CD4-positive, alpha-beta T cell treated with Interleukin-4 for 1 hour (primary cell): ENCODE measurements at regions not wholly inside any gene's neighbourhood (a gene's known extent, or its start where the extent isn't known, plus 50 kb on each side); places are given as distances from the start of the nearest gene placed in this dataset.

ENCODE experiments used
- DNase-seq, 2 donors: peaks; one replicate each; pipeline ENCODE4 v3.0.0-alpha.2; 2020 to 2022

DNA sequence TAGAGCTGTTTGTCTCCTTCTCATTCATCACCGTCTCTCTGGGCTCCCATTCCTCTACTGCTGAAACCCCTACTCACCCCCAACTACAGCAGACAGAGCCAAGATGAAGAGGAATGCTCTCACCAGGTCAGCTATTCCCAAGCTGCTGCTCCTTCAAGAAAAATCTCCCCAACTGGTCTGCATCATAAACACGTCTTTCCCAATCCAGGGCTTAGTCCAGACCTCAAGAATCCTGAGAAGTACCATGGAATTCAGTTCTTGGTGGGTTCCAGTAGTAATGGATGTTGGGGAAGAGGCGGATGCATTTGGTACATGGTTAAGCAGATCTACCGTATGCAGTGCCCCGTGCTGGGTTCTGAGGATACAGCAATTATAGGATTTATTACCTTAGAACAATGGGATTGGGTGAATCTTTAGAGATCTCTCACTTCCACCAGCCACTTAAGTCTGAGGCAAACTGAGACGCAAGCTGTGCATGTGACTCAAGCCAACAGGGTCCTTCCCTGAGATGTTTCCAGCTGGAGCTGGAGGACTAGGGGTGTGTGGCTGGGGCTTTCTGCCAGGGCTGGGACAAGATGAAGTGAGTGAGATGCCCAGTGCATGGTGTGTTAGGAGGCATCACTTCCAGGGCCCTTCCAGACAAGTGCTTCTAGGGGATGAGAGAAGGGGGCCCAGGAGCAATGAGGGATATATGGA, 232.7 kb upstream of the CDH5 start:
- no peak for DNase-seq

DNA sequence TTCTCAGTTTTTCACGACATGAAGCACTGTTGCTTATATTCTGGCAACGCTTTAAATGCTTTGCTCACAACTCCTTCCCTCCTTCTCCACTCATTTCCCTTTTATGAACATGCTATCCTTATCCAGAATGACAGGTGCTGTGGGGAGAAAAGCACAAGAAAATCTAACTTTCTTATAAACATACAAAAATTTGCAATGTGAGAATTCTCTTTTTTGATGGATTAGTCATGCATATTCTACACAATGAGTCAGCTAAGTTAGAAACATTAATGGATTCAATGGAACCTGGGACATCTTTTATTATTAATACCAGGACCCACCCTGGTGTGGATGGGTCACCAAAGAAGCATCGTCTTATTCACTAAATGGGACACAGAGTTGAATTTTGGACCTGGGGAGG, 234.6 kb upstream of the CDH5 start:
- DNase-seq: no peak

DNA sequence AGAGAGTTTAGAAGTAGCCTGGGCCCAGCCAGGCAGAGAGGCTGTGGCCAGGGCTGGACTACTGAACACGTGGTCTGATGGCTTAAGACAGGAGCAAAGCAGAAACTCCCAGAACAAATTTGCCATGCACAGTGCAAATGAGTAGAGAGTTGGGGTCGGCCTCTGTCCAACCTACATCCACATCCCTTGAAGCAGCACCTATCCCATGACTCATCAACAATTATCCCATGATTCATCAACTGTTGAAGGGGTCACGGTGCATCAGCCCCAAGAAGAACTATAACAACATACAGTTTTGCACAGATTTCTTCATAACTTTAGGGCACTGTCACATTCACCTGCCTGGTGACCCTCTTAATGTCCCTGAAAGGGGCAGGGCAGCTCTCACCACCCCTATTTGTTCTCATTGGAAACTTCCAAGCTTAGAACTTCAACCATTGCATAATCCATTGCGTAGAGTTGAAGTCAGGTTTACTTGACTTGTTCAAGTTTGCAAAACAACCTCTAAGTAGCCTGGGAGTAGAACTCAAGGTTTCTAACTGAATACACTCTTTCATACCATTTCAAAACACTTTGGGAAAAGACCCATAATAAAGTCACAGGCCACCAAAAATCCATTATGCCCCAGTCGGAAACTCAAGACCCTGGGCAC, 235.2 kb upstream of the CDH5 start:
- no peak for DNase-seq

DNA sequence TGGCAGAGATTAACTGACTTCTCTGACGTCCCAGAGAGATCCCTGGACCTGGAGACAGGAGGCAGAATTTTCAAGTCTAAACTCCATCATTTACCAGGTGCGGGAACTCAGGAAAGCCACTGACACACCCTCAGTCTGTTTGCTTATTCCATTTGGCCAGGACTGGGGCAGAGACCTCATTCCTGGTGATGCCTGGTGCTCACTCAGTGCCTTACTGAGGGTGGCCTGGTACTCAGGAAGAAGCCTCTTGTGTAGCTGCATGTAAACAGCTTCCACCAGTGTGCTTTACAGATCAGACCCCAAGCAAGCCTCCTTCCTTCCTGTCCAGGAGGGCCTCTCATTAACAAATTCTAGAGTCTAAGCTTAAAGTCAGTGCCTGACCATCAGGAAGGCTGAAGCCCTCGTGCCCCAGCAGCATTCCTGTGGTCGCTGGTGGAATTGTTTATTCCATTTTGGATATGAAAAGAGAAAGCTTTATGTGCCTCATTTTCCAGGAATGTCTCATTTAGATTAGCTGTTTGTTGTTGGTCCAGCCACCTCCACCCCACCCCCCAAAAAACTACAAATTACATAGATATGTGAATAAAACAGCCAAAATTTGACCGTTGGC, 236.1 kb upstream of the CDH5 start:
- DNase-seq: no peak

DNA sequence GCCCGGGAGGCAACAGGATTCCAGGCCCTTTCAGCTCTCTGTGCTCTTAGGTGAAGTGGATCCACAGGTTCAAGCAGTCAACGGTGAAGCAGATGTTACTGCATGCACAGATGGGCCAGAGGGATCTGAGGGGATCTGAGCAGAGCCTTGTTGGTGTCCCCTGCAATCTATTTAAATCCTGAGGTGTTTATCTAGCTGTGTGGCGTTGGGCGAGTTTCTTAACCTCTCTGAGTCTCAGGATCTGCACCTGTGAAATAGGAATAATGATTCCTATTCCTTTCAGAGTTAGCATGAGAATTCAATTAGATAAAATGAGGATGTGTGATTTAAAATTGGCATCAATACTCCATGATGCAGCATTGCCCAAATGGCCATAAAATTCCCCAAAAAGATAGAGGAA, 237.3 kb upstream of the CDH5 start:
- DNase-seq: no peak

DNA sequence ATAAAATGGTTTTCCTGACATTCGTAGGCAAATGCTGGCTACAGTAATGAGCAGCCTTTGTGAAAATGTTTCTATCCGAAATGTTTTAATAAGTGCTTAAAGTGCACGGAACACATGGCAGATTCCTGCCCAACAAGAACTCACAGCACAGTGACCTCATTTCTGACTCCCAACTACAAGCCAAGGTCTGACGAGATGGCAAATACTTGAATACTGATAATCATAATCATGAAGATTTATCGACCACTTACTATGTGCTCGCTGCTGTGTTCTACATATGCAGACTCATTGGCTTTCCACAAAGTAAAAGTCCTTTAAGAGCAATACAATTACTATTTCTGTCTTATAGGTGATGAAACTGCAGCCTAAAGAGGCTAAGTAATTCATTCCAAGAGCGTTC, 238.1 kb upstream of the CDH5 start:
- DNase-seq: no peak

DNA sequence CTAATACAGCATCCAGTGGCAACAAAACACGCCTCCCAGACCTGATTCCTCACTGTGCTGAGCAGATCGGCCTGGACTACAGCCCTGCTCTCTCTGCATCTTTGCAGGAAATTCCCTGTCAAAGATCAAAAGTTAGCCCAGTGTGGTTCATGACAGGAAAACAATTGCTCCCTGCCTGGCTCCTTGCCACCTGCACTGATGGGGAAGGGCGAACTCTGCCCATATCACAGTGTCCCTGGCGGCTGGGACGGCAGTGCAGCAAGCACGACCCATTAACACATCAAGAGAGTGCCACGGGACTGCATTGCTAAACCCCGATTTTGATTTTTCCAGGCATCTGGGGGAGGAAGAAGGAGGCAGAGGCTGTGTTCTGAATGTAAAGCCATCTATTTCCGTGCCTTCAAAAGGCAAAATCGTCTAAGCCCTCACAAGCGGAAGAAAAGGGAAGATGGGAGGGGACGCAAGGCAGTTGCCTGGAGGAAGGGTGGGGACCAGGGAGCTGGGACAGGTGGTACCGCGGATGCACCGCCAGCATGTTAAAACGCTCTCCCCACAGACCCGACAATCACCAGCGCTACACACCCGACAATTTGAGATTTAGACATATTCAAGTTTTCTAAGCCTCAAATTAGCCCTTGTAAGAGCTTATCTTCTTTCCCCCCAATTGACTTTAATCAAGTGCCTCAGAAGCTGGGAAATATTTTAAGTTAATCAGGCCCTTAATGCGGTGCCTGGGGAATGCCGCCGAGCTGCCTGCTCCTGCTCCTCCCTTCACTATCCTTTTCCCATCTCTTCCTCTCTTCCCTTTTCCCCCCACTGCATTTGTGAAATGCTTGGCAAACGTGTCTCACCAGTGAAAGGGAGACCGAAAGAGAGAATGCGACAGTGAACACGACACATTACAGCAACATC, 238.8 kb upstream of the CDH5 start:
- no peak for DNase-seq

DNA sequence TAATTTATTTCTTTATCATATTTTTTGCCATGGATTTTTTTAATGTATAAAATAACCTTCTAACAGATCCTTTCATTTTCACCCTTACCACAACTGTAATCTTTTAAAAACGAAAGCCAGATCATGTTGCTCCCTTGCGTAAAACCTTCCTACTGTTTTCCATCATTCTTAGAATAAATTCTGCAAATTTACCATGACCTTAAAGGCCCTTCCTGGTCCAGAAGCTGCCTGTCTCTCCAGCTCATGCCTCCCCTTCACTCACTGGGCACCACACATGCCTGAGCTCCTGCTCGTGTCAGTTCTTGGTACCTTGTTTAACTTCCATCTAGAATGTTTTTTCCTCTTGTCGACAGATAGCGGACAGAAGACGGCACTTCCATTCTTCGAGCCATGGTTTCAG, 245.0 kb upstream of the CDH5 start:
- DNase-seq: no peak

DNA sequence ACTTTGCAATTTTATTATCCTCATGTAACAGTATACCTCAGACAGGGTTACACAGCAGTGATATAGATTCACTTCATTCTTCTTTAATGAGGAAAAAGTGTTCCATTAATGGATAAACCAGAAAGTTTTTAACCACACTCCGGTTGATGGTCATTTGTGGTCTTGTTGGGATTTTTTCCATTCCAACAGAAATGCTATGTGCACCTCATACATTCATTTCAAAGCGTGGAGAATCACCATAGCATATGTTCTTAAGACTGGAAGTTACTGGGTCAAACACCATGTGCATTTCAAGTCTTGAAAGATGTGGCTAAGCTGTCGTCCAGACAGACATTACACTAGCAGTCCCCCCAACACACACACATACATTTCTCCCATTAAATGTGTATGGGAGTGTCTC, 245.8 kb upstream of the CDH5 start:
- DNase-seq: no peak

DNA sequence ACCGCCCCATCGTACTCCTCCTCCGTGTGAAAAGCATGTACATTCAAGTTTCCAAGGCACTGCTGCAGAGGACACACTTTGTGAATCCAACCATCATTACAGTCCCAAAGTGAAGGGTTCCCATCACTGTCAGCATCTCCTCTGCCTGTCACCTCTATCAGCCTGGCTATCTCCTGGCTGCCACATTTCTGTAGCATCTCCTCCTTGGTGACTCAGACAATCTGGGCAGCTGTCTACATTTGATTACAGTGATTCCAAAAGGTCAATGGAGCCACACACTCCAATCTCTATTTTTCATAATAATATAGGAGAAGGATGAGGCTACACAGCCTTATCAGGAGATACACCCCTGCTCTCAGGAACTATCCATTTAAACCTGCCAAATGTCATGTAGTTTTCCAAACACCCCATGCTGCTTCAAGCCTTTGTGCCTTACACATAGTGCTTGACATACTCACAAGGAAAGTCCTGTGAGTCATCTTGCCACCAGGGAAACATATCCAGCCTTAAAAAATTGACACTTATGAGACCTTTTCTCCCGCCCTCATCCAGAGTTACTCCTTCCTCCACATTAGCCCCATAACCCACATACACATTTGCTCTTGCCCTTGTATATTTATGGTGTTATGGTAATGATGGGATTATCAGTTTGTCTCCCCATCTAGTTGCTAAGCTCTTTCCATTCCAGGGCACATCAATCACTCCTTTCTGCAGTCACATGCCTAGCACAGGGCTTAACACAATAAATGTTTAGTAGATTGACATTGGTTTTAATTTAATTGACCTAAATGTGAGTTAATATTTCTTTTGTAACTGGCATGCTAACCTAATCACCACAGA, 250.1 kb upstream of the CDH5 start:
- DNase-seq: no peak

DNA sequence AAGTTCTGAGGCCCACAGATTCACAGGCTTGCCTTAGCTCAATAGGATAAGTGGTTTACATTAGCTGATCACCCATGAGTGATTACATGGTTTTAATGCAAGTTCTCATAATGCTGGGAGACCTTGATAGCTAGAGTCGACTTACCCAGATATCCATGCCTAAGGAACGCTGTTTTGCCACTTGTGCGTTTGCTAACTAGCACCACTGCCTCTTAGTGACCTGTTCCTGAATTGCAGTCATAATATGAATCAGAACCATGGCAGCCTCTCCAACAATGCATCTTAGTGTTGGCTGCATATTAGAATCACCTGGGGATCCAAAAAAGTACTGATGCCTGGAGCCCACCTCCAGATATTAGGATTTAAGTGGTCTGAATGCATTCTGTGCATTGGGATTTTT, 251.1 kb upstream of the CDH5 start:
- DNase-seq: no peak

DNA sequence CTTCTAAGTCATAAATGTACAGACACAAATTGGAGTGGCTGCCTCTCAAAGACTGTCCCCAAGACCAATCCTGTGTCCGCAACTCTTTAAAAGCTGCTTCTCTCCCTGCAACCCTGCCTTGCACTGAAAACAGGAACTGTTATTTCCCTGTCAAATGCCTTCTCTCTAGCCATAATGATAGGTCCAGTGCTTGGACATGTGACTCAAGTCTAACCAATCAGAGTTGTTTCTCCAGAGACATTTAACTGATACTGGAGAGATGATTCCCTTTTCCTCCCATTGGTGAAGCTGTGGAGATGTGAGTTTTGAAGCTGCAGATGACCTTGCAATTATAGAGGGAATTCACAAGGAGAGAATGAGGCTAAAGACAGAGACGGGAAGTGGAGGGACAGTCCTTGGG, 253.3 kb upstream of the CDH5 start:
- DNase-seq: no peak

DNA sequence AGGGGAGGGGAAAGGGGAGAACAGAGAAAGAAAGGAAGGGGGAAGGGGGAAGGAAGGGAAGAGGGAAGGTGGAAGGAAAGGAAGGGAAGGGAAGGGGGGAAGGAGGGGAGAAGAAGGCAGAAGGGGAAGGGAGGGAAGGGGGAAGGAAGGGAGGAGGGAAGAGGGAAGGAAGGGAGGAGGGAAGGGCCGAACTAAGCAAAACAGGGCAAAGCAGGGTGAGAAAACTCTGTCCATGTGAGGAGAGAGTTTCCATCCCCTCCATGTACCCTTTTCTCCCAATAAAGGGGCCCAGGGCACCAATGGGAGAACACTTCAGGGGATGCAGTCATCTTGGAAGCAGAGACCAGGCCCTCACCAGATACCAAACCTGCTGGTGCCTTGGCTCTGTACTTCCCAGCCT, 256.8 kb upstream of the CDH5 start:
- no peak for DNase-seq

DNA sequence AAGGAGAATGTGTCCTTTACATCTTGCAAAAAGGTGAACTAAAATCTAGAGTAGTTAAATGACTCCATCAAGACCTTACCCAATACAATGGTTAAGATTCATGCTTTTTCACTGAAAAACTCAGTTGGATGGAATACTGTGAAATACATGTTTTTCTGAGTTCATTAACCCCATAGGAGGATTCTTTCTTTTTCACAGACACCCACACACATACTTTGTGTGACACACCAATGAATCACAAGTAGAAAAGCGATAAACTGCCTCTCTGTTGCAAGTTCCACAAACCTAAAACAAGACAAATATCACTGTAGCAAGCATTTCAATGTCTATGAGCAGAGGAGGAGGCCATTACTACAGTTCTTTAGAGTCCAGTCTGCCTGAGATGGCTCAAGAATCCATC, 258.8 kb upstream of the CDH5 start:
- DNase-seq: no peak

DNA sequence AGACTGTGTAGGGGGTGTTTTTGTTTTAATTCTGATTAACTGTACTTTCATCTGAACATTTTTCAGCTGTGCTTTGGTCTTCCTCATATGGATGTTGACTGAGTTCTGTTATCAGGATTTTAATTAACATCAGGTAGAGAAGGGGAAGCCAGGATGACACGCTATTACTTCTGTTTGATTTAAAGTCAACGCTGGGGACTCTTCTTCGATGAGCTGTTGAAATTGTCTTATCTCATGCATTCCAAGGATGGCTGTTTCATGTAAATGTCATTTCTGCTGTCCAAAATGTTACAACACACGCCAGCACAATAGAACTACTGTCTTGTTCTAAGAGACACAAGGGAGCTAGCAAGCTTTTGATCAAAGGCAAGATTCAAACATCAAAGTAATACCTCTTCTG, 263.3 kb upstream of the CDH5 start:
- no peak for DNase-seq

DNA sequence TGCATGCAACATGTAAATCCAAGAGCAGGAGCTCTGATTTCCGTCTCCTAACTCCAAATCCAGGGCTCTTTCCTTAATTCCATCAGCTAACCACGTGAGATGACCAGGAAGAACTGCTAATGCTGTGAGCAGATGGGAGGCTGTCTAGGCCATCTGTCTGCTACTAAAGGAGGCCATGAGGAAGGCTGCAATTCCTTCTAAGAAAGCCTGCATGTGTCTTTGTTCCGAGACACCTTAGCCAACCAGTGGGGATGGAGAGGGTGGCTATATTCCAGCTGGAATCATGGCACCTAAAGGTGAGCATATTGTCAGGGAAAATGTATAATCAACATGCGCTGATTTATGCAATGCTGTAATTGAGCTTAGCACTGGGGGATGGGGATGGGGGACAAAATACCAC, 267.2 kb upstream of the CDH5 start:
- no peak for DNase-seq

DNA sequence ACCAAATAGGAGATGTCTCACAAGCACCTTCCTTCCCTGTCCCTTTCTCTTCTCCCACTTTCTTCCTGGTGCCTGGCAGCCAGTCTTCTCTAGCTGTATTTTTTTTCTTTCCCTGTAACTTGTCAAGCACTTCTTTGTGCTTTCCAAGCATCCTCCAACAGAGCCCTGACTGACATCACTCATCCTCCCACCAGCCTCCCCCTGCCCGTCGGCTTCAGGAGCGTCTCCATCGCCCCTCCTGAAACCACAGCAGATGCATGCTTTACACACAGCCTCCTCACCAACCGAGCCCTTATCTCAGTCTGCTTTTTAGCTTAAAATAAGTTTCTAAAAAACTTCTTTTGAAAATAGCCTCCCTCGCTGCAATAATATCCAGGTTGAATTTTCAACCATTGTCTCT, 268.7 kb upstream of the CDH5 start:
- DNase-seq: no peak

DNA sequence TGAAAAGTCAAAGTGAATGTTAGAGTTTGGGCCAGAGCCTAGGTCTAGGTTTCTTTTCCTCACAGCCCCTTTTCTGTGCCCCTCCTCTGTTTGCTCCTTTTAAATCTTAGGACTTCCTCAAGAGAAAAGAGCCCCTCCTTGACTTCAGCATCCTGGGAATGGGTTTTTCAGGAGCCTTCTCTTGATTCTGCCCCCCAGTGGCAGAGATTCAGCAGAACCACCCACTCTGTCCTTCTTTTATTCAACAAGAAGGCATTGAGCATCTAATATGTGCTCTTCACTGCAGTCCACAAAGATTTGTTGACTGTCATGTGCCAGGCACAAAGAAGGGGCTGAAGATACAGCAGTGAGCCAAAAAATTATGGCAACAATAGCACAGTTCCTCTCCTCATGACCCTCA, 270.8 kb upstream of the CDH5 start:
- DNase-seq: no peak

DNA sequence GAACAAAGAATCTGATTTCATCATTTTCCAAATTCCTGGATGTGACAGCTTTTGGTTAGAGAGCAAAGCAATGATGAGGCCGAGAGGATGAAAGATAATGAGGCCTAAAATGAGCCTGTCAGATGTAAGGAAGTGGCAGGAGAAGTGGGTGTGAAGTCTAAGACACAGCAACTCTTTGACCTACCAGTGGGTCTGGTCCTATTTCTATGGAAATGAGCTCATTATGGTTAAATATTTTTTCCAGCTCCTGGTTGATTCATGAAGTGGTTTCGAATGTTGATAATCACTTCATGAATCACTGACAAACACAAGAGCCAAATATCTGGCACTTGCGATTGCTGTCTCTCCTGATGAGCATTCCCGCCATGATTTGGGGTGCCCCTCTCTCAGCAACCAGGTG, 273.3 kb upstream of the CDH5 start:
- no peak for DNase-seq

DNA sequence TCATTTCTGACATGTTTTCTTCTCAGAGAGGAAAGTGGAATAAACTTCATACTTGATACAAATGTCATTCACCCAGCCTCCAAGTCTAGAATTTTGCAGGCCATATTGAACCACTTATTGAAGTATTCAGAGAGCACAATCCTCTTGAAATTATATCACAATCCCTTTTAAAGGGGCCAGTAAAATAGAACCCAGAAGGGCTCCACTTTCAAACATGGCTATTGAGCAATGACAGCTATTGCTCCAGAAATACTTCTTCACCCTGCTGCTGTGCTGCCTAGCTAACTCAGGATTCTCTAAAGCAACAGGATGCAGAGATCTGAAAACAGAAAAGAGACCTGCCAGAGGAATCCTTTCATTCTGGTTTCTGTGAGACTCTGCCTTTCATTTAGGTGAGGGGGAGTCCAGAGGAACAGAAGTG, 275.0 kb upstream of the CDH5 start:
- no peak for DNase-seq

DNA sequence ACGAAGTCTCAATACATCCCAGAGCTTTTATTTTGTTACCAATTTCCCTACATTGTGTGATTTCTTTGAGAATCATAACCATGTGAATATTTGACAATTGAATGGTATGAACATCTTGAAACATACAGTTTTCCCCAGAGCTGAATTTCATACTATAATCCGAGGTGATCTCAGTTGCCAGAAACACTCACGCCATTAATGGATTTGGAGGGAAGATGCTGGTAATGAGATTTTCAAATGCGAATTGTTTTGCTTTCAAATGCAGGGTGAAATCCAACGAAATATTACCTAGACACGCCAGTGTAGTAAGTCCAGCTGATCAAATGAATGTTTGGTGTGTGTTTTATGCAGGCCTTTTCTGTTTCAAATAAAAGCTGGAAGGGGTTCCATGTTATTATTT, 277.8 kb upstream of the CDH5 start:
- no peak for DNase-seq

DNA sequence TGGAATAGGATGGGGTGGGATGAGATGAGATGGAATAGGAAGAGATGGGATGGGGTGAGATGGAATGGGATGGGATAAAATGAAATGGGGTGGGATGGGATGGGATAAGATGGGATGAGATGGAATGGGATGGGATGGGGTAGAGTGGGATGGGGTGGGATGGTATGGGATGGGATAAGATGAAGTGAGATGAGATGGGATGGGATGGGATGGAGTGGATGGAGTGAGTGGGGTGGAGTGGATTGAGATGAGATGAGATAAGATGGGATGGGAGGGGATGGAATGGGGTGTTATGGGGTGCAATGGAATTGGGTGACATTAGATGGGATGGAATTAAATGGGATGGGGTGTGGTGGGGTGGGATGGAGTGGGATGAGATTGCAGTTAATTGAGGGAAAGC, 279.2 kb upstream of the CDH5 start:
- DNase-seq: no peak

DNA sequence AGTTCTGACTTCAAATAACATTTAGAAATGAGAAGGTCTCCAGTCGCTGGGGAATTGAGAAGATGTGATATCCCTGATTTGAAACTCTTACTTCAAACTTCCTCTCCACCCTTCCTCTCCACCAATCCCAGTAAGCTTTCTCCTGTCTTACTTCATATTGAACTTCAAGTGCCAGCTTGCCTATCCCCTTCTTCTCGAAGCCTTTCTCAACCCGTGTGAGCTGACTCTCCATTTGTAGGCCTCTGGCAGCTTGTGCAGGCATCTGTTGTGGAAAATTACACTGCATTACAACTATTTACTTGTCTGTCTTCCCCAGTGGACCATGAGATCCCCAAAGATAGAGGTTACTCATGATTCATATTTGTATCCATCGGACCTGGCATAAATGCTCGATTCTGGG, 280.8 kb upstream of the CDH5 start:
- no peak for DNase-seq
